CD4-positive, alpha-beta T cell treated with Interleukin-17A for 4 hours (primary cell): ENCODE measurements at regions not wholly inside any gene's neighbourhood (a gene's known extent, or its start where the extent isn't known, plus 50 kb on each side); places are given as distances from the start of the nearest gene placed in this dataset.

ENCODE experiments used
- DNase-seq: peaks from one replicate; pipeline ENCODE4 v3.0.0-alpha.2; 2020; ENCODE audit warnings: mixed read lengths

DNA sequence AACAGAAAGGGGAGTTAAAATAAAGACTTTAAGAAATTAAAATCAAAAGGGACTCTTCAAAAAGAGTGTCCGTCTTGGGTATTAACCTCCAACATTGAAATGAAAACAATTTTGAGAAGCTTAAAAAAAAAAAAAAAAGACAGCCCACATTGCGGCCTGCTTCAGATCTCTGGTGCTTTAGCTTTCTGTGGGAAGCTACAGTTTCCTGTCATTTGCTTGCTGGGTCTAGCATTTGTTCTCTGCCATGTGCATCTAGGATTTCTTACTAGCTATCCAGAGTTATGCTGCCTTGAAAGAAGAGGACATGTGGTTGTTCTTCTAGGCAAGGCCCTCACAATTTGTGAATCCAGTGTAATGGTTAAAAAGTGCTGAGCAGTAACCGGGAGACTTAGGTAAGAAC lies 375.3 kb downstream of the SLC4A3 start:
- no peak for DNase-seq

DNA sequence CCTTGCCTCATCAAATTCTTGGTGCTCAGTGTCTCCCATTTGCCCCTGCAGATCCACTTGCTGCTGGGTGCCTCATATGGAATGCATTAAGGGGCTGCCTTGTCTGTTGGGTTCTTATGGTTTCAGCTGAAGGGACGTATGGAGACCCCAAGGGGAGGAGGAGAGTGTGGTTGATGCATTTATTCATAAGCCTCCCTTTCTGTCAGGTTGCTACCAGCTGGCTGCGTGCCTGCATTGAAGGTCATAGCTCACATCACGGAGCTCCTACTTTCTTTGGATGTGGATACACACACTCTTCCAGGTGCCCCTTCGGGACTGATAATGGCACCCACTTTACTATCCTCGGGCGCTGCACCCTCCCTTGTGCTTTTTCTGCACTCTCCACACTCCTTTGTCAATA lies 377.9 kb downstream of the SLC4A3 start:
- DNase-seq, result no peak

DNA sequence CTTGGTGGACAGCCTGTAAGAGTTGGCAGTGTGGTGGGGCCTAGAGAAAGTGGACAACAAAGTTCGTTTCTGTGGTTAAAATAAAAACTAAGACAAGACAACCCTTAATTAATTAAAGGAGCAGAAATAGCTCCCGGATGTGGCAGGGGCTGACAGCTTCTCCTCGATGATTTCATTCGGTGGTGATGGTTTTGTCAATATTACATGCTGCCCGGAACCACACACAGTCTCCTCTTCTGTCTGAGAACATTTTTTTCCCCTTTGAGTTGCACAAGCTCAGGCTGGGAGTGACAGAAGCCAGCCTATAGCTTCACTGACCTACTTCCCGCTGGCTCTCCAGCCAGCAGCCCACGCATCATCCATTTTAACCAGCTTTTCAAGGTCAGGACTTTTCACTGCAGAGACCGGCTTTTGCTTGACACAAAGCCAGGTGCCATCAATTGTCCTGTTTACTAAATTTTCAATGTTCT lies 378.8 kb downstream of the SLC4A3 start:
- no peak for DNase-seq

DNA sequence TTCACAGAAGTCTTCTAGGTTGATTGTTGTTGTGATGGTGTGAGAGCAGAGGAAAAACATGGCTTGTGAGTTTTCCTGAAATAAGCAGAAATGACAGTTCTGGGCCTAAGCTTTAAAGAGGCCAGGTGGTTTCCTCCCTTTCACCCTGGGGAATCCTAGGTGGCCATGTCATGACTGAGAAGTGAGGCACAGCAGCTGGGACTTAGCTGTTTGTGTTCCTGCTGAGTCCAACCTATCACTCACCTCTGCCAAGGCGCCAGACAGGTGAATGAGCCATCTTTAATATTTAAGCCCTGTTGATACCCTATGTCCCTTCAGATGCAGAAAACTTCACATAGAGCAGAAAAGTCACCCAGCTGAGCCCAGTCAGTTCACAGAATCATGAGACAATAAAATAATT lies 384.4 kb downstream of the SLC4A3 start:
- DNase-seq, result no peak

DNA sequence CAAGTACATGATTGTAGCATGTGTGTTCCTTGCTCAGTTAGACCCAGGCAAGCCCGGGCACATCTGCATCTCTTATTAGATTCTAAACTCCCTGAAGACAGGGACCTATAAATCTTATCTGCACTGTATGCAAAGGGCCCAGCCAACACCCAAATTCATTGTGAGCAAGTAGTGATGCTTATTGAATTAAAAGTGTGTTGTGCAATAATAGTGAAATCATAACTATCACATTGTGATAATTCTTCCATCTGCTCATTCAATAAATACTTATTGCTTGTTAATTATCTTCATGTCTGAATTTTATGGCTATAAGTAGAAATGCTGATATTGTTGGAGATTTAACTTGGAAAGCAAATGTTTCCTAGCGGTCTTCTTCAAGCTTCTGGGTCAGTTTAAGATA lies 387.5 kb downstream of the SLC4A3 start:
- no peak for DNase-seq

DNA sequence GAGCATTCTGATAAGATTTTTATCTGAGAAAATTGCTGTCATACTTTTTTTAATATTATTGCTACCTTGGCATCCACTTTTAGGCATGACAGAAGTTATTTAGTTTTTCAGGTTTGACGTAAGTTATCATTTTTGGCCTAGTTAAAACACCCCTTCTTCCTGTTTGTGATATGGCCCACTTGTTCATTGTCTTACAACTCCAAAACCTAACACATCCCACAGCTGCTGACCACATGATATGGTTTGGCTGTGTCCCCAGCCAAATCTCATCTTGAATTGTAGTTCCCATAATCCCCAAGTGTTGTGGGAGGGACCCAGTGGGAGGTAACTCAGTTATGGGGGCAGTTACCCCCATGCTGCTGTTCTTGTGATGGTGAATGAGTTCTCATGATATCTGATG lies 388.1 kb downstream of the SLC4A3 start:
- no peak for DNase-seq

DNA sequence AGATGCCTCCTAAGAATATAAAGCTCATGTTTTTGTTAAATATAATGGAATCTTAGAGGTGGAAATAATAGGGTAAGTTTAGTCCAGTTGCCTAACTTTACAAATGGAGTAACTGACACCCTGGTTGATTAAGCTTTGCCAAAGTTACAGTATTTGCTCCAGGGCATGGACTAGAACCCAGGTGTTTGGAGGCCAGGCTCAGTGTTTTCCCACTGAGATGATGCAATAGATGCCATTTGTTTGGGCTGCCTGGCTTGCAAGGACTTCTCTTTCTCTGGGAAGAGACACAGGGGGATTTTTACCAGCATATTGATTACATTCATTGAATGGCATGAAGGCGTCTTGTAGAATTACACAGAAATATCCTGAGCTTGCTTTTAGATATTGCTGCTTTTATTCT lies 397.8 kb downstream of the SLC4A3 start:
- no peak for DNase-seq

DNA sequence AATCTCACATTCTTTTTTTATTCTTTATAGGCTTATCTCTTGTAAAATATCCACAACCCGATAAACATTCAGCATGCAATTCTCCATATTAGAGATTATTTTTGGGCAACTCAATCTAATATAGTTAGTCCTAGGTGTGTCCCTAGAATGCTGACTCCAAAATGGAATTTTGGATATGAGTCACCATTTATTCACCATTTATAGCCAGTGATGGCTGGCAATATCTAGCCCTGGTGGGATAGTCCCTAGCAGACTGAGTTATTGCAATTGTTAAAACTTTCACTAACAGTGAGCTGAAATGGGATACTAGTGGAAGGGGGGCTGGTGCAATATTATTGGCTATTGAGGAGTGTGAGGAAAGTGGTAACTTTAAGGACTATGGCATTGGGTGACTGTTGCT lies 401.6 kb downstream of the SLC4A3 start:
- no peak for DNase-seq

DNA sequence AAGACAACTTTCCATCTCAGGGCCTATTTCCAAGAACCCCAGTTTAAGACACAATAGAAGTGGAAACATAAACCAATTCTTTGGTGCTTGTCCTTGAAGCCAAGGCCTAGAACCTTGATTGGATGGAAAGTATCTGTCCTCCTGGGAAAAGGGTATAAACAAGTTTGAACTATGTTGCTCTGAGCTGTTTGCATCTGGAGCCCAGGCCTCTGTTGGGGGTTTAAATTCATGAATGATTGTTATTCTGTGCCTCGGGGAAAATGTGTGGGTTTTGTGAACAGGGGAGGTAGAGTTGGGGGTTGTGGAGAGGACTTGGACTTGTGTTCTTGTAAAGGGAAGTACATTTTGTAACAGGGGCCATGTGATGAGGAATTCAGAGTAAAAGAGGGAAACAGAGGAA lies 406.1 kb downstream of the SLC4A3 start:
- no peak for DNase-seq

DNA sequence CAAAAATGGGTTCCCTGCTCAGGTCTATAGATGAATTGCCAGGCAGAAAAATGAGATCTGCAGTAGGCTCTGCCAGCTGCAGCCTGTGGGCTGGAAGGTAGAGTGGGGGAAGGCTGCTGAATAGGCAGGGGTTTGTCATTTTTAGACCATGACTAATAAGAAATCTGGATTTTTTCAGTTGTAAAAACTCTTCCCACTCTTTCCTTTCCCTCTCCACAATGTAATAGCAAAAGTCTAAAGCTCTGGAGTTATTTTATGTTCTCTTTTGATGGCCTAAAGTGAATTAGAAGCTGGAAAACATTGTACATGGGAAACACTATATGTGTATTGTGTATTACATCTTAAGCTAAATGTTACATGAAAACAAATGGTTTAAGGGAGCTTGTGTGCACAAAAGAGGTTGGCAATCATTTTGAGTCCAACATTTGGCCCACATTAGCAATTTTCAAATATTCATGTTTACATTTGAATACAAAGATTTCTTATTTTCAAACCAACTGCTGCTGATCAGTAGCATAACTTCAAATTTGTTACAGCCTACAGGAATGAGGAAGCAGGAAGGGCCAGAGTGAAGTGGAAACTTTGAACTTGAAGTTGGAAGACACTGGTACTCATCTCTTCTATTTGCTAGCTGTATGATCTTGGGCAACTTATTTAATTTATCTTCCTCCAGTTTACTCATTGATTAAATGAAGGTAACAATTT lies 407.1 kb downstream of the SLC4A3 start:
- DNase-seq, result no peak

DNA sequence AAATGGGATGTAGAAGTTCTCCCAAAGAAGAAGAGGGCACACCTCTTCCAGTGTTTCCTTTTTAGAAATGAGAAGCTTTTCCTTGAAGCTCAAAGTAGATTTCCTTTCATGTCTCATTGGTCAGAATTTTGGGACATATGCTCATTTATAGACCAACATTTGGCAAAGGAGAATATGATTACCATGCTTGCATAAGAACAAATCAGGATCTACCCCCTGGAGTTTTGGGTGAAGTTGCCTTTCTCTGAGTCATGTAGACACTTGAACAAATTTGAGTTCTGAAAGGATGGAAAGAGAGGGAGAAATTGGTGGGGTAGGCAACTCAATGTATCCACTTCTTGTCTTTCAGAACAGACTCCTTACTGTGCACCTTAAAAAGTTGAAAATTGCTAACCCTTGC lies 409.0 kb downstream of the SLC4A3 start:
- DNase-seq, result no peak

DNA sequence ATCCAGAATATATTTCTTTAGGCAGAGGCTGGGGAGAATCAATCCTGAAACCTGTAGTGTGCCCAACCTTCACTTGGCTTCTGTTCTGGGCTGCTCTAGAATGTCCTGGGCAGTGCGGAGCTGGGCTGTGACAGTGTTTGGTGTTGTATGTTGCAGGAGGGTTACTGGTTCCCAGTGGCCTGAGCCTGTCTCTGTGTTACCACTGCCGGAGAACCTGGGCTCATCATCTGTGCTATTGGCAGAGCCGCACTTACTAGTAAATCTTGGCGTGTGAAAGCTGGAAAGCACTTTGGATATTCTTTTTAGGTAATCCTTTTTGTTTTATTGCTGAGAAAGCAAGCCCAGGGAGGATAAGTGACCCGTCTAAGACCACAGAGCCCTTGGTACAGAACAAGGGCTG lies 412.9 kb downstream of the SLC4A3 start:
- no peak for DNase-seq

DNA sequence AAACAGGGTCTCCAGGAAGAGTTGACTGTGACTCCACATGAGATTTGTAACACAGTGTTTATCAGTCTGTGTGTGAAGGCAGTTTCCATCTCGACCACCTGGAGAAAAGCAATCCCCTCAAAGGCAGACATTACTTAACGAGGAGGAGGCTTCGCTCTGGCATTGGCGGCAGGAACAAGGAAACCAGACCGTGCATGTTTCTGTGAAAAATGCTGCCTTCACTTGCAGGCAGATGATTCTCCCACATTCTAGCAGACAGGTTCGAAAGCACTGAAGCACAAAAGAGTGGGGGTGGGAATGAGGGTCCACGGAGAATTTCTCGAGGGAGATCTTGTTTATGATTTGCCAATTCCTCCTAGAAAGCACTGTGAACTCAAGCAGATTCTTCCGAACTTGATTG lies 414.0 kb downstream of the SLC4A3 start:
- no peak for DNase-seq

DNA sequence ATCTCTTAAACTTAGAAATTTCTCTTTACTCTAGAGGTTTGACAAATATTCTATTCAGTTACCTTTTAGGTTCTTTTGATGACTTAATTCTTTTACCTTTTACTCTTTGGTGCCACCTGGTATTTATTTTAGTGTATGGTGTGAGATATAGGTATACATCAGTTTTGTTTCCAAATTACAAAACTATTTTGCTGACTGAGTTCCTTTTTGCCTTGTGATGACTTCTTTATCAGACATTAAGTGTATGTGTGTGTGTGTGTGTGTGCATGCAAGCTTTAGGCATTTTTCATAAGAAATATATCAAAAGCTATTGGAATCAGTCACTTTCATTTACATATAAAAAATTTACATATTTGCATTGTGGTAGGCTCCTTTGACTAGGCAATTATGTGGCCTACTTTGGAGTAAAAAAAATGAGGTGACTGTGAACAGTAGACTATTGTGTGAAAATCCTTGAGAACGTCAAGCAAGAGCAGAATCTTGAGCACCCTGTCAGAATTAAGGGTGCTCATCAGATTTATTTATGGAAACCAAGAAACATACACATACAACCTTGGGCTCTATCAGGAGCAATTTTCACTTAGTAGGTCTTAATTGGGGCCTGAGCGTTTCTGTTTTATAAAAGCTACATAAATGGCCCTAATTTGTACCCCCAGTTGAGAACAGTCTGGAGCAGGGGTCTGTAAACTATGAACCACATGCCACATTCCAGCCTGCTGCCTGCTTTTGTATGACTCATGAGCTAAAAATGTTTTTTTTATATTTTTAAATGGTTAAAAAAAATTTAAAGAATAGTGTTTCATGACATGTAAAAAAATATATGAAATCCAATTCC lies 415.9 kb downstream of the SLC4A3 start:
- no peak for DNase-seq

DNA sequence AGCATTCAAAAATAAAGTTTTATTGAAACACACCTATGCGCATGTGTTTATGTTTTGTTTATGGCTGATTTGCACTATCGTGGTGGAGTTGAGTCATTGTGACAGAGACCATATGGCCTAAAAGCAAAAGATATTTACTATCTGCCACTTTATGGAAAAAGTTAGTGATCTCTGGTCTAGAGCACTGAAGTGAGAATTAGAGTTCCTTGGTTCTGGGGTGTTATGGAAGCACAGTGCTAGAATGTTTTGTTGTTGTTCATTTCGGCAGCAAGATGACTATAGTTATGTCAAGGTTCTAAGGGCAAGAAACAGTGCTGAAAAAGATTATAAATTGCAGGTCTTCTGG lies 416.5 kb downstream of the SLC4A3 start:
- no peak for DNase-seq

DNA sequence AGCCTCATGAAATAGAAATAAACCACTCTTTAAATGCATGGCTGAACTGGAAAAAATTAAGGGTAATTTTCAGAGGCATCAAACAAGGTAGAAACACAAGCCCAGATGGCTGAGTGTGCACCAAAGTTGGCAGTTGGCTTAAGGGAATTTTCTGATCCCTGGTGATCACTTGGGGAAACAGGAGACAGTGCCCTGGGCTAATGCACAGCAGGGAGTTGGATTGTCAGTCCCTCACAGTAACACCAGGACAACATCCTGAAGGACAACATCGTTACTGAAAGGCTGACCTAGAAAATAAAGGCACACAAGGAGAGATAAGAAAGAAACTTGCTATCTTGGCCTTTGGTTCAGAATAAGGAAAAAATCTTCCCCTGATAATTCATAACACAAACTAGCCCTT lies 417.0 kb downstream of the SLC4A3 start:
- no peak for DNase-seq

DNA sequence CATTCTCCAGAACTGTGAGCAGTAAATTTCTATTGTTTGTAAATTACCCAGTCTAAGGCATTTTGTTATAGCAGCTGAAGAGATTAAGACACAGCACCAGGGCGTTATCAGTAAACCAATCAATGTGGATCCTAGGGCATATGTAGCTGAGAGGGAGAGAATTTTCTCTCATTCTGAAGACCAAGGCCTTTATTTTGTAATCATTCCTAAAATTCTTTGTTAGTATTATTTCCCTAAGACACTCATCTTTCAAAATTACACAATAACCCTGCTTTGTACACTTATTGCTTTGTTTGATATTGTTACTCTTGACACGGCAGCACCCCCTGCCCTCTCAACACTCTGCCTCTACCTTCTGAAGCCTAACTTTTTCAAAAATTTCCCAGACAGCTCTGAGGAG lies 419.1 kb downstream of the SLC4A3 start:
- DNase-seq, result no peak

DNA sequence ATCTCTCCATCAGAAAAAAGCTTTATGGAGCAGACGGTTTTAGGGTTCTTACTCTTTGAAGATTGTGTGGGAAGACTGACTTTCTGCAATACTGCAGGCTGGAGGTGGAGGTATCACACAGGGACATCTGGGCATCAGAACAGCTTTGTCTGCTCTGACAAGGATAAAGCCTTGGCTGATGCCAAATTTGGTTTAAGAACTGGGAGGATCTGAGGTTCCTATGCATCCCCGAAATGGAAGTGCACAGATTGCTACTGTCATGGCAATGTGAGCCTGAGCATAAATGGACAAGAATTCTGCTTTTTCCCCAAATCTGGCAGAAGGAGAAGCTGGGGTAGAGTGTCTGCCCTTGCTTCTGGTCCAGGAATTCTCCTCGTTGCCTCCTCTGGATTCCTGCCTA lies 424.3 kb downstream of the SLC4A3 start:
- DNase-seq, result no peak

DNA sequence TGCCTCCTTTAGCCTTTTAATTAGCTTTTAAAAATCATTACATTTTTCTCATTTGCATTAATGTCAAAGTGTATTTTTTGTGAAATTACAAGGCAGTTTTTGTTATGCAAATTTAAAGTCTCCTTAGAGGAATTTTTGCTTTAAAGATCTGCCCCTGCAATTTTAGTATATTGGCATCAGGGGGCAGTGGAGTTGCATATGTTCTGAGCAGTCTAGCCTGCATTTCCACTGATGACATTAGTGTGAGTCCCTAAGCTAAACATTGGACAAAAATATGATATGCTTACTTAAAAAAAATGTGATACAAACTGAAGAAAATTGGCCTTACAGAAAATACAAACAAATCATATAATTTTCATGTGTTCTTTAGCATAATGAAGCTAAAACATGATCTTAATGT lies 426.5 kb downstream of the SLC4A3 start:
- no peak for DNase-seq

DNA sequence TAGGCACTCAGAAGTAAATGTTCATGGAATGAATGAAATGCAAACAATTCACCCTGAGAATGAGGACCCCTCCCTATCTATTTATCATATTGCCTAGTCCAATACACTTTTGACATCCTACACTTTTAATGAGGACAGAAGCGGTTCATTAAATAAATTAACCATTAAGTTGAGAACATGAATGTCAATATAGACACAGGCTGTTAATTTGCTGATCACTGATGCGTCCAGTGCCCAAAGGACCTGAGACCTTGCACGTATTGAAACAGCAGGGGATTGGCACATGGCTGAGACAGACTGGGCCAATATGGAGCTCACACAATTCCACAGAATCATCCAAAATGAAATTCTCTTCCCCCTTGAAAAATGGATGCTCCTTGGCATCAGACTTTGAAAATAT lies 430.0 kb downstream of the SLC4A3 start:
- no peak for DNase-seq

DNA sequence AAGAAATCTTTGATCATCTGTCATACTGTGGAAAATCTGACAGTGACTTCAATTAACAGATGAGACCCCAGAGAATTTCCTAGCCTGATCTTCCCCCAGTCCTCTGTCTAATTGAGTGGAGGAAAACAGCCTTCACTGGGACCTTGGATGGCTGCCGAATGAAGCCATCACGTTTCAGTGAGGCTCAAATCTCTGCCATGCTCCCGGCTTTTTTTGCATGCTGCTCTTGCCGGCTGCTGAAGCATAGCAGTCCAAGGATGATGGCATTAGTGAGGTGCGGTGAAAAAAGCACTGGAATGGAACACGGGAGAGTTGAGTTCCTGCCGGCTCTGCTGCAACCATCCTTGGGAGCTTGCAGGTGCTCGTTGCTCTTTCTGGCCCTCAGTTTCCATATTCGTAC lies 430.5 kb downstream of the SLC4A3 start:
- DNase-seq, result no peak

DNA sequence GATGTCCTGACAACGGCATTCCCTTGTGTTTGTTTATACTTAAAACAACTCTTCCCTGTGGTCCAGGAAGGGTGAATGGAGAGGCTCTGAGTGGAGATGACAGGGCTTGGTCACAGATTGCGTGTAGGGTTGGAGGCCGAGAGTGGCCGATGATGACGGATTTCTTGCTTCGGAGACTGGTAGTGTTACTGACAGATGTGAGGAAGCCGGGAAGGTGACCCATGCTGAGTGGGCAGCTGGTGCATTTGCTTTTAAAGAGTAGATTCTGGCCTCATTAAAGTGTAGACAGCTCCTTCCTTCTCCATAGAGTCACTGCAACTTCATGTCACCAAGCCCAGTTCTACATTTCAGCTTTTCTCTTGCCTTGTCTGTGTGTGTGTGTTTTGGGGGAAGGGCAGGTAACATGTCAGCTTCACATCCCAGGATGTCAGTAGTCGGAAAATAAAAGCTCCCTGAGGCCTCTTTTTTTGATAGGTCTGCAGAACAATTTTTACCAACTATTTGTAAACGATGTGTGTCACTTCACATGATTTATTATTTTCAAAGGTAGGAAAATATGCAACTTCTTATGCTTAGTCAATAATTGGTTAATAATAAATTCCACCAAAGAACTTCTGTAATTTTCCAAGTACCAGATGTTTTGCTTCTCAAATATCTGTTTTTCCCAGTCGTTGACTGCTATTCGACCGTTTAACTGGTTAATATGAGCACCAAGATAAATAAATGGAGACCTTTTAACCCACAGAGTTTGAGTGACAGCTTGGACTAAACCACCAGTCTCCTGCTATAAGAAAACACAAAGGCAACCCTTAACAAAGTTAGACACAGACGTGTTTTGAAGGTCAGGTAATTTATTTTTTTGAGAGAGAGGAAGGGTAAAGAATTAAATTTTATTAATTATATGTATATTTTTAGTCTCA lies 436.9 kb downstream of the SLC4A3 start:
- DNase-seq, result no peak

DNA sequence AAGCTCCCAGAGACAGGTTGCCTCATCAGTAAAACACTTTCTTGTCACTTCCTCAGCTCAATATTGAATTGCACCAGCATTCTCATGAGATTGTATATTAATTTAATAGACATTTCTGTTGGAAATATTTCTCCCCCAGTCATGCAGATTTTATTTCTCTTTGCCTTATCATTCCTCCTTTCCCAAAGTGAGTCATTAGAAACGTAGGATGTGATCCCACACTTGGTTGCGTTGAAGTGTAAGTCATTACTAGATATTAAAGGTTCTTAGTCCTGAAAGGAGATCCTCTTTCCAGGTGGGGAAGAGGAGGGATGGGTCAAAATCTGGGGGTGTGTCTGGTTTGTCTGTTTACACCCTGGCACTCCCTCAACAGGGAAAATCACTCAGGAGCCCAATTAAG lies 438.2 kb downstream of the SLC4A3 start:
- no peak for DNase-seq

DNA sequence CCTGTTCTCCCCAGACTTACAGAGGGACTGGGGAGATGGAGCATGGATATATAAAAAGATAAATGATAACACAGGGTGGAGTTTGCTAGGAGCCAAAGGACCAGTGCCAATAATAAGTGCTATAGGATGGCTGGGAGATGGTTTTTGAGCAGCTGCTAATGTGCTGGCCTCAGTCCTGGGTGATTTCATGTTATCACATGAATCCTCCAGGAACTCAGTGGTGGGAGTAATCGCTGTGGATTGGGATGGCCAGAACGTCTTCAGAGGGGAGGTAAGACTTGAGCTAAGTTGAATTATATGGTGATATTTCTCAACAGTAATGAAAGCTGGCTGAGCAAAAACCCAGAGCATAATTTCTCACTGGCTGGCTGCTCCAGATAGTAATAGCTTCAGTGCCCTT lies 441.4 kb downstream of the SLC4A3 start:
- no peak for DNase-seq
